ENCODE measurements at regions not wholly inside any gene's neighbourhood (a gene's known extent, or its start where the extent isn't known, plus 50 kb on each side); places are given as distances from the start of the nearest gene placed in this dataset.
A peak's percentile ranks its signal among the peaks of the same experiment; 100 is the strongest.

DNA sequence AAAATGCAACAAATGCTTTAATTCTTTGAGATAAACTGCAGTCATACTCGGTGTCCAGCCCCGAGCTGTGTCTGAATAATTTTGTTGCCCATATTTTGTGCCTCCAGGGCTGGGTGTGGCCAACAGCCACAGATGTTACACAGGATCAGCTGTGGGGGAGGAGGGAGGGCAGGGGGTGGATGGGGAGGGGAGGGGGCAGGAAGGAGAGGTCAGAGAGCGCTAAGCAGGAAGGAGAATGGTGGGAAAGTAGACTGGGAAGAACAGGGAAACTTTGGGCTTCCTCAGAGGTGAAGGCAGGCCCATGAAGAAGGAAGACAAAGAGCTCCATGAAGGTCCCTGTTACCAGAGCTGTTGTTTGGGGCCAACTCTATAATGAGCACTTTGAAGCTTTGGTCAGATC is 295.8 kb downstream of the COG6 start:
- H2AFZ ChIP-seq, result no peak overlapping the region
- ATAC-seq (no peak), DNase-seq (ENCODE audit: low spot score) (no peak)
- Mint-ChIP-seq H3K4me1 (peaks cover 10% of the 10 kb centered on the region), H3K9me3 (no peaks in the 10 kb centered on the region), H3K27ac (no peak overlapping the region), H3K27me3 (ENCODE audit: insufficient read depth, low read depth, poor library complexity) (no peaks in the 10 kb centered on the region), H3K36me3 (ENCODE audit: low read depth) (no peaks in the 10 kb centered on the region), H3K4me3 (no peak overlapping the region)
- no peak overlapping the region for H3K4me3 ChIP-seq
- no peaks in the 10 kb centered on the region; the same call in 1 of the 2 replicates for H3K4me1 ChIP-seq (ENCODE audit: insufficient read depth)
- H4K20me1 ChIP-seq (replicated peaks; ENCODE audit: insufficient read depth), result no peaks in the 10 kb centered on the region
- H3K4me2 ChIP-seq, result no peak overlapping the region
- H3K27me3 ChIP-seq (ENCODE audit: insufficient read depth), result no peaks in the 10 kb centered on the region
- H3K36me3 ChIP-seq (ENCODE audit: insufficient read depth), result no peaks in the 10 kb centered on the region
- no peak for TF ChIP-seq STAT1 (IDR thresholded peaks at IDR 0.05; ENCODE audit: unreplicated experiment)
- TF ChIP-seq ZNF331 (CRISPR knock-in tag; IDR thresholded peaks at IDR 0.05; ENCODE audit: low read depth), result no peak
- TF ChIP-seq, protein P1, sequence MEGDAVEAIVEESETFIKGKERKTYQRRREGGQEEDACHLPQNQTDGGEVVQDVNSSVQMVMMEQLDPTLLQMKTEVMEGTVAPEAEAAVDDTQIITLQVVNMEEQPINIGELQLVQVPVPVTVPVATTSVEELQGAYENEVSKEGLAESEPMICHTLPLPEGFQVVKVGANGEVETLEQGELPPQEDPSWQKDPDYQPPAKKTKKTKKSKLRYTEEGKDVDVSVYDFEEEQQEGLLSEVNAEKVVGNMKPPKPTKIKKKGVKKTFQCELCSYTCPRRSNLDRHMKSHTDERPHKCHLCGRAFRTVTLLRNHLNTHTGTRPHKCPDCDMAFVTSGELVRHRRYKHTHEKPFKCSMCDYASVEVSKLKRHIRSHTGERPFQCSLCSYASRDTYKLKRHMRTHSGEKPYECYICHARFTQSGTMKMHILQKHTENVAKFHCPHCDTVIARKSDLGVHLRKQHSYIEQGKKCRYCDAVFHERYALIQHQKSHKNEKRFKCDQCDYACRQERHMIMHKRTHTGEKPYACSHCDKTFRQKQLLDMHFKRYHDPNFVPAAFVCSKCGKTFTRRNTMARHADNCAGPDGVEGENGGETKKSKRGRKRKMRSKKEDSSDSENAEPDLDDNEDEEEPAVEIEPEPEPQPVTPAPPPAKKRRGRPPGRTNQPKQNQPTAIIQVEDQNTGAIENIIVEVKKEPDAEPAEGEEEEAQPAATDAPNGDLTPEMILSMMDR (conservative IDR thresholded peaks at IDR 0.05; ENCODE audit: low read depth in 2 of 2), result no peak
- TF ChIP-seq CREB1 (CRISPR knock-in tag; IDR thresholded peaks at IDR 0.05; ENCODE audit: low read depth), result no peak
- no peak for TF ChIP-seq REST (IDR thresholded peaks at IDR 0.05; ENCODE audit: unreplicated experiment)
- TF ChIP-seq ETS1 (IDR thresholded peaks at IDR 0.05), result no peak
- H3F3A ChIP-seq (replicated peaks; ENCODE audit: low read depth), result no peaks in the 10 kb centered on the region
- H3K79me2 ChIP-seq (replicated peaks; ENCODE audit: insufficient read depth), result no peaks in the 10 kb centered on the region
- no peak overlapping the region for H3K27ac ChIP-seq (ENCODE audit: low read depth)
- no peaks in the 10 kb centered on the region for H3K9me2 ChIP-seq (ENCODE audit: insufficient read depth)

- no peaks in the 10 kb centered on the region for H3K36me3 ChIP-seq (ENCODE audit: insufficient read depth)
- H3K4me1 Mint-ChIP-seq, result peaks cover 10% of the 10 kb centered on the region
- H3K27me3 Mint-ChIP-seq (ENCODE audit: insufficient read depth, low read depth, poor library complexity), result peaks cover under 1% of the 10 kb centered on the region
- peak; percentile 26 for DNase-seq (ENCODE audit: low spot score)
- H2AFZ ChIP-seq, result peak overlapping the region; percentile 78; the same call in 1 of the 2 replicates
- no peak; the same call in 2 of the 3 replicates for ATAC-seq
- no peak overlapping the region for H3K27ac ChIP-seq (ENCODE audit: low read depth)
- no peaks in the 10 kb centered on the region for H3K9me3 Mint-ChIP-seq
- H3K4me2 ChIP-seq, result no peak overlapping the region
- no peak overlapping the region for H3K4me3 Mint-ChIP-seq
- H3K79me2 ChIP-seq (replicated peaks; ENCODE audit: insufficient read depth), result no peaks in the 10 kb centered on the region
- no peaks in the 10 kb centered on the region for H3K9me2 ChIP-seq (ENCODE audit: insufficient read depth)
- no peaks in the 10 kb centered on the region for H4K20me1 ChIP-seq (replicated peaks; ENCODE audit: insufficient read depth)
- H3F3A ChIP-seq (replicated peaks; ENCODE audit: low read depth), result no peaks in the 10 kb centered on the region
- H3K27ac Mint-ChIP-seq, result peak overlapping the region; percentile 46
- no peaks in the 10 kb centered on the region for H3K36me3 Mint-ChIP-seq (ENCODE audit: low read depth)
- no peaks in the 10 kb centered on the region; the same call in 1 of the 2 replicates for H3K4me1 ChIP-seq (ENCODE audit: insufficient read depth)
- H3K27me3 ChIP-seq (ENCODE audit: insufficient read depth), result no peaks in the 10 kb centered on the region
- no peak overlapping the region for H3K4me3 ChIP-seq
- TF ChIP-seq REST (IDR thresholded peaks at IDR 0.05; ENCODE audit: unreplicated experiment), result no peak
- TF ChIP-seq ZNF331 (CRISPR knock-in tag; IDR thresholded peaks at IDR 0.05; ENCODE audit: low read depth), result no peak
- TF ChIP-seq STAT1 (IDR thresholded peaks at IDR 0.05; ENCODE audit: unreplicated experiment), result no peak
- TF ChIP-seq ZNF114 (CRISPR knock-in tag; IDR thresholded peaks at IDR 0.05), result no peak
- TF ChIP-seq, protein P1 (conservative IDR thresholded peaks at IDR 0.05; ENCODE audit: low read depth in 2 of 2), result no peak
- TF ChIP-seq ETS1 (IDR thresholded peaks at IDR 0.05), result no peak
Measured at GRCh38 chr13:39952249-39953233, 297.1 kb downstream of the COG6 start.

All from GM23338 (cell line).